ENCODE measurements at regions not wholly inside any gene's neighbourhood (a gene's known extent, or its start where the extent isn't known, plus 50 kb on each side); places are given as distances from the start of the nearest gene placed in this dataset.
"Not testable (repeated sequence)": the region's sequence is repeated elsewhere in the genome, so short reads cannot be mapped to it uniquely, and the experiment has no call there.

GRCh38 chr6:14578994-14579393 lies 461.4 kb downstream of the CD83 start:
- DNase-seq: no peak

- DNase-seq: no peak
Observed at GRCh38 chr6:14582749-14583148, 465.2 kb downstream of the CD83 start.

GRCh38 chr6:14583826-14584225 lies 466.3 kb downstream of the CD83 start:
- DNase-seq: no peak

- DNase-seq: no peak
Observed at GRCh38 chr6:14584450-14584849, 466.9 kb downstream of the CD83 start.

GRCh38 chr6:14585689-14586088 lies 468.1 kb downstream of the CD83 start:
- DNase-seq: no peak

GRCh38 chr6:14589175-14589574 lies 471.6 kb downstream of the CD83 start:
- DNase-seq: no peak

GRCh38 chr6:14590586-14590985 lies 473.0 kb downstream of the CD83 start:
- no peak for DNase-seq

DNA sequence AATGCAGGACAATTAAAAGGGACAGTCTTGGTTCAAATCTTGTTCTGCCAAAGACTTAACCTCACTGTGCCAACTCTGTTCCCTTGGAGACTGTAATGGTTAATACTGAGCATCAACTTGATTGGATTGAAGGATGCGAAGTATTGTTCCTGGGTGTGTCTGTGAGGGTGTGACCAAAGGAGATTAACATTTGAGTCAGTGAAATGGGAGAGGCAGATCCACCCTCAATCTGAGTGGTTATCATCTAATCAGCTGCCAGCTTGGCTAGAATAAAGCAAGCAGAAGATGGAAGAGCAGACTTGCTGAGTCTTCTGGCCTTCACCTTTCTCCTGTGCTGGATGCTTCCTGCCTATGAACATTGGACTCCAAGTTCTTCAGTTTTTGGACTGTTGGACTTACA lies 474.4 kb downstream of the CD83 start:
- no peak for DNase-seq

DNA sequence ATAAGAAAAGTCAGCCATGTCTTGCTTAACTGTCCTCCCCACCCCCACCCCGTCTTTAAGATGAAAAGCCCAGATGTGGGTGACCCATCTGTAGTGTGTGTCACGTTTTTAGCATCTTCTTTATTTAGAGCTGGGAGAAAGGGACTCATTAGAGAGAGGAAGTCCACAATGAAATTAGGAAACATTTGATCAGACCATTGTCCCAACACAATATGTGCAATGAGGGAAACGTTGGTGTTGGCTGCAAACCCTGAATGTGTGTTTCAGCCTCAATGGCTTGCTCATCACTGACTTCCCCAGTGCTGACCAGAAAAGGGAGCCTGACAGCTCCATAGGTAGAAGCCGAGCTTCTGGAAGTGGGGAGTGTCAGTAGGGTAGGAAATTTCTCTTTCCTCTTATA lies 475.7 kb downstream of the CD83 start:
- no peak for DNase-seq

- no peak for DNase-seq
Observed at GRCh38 chr6:14595751-14596150, 478.2 kb downstream of the CD83 start.

DNA sequence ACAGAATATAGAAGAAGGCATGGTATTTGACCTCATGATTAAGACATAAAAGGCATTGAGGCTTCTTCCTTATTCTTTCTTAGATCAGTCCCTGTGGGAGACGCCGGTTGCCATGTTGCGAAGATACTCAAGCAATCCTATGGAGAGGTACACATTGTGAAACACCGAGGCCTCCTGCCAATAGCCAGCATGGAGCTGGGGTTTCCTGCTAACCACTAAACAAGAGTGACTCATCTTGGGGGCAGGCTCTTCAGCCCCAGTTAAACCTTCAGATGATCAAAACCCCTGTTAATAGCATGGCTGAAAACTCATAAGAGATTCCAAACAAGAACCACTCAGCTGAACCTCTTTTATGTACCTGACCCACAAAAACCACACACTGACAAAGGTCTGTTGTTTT lies 478.8 kb downstream of the CD83 start:
- DNase-seq: no peak

- no peak for DNase-seq
Observed at GRCh38 chr6:14597090-14597489, 479.5 kb downstream of the CD83 start.

DNA sequence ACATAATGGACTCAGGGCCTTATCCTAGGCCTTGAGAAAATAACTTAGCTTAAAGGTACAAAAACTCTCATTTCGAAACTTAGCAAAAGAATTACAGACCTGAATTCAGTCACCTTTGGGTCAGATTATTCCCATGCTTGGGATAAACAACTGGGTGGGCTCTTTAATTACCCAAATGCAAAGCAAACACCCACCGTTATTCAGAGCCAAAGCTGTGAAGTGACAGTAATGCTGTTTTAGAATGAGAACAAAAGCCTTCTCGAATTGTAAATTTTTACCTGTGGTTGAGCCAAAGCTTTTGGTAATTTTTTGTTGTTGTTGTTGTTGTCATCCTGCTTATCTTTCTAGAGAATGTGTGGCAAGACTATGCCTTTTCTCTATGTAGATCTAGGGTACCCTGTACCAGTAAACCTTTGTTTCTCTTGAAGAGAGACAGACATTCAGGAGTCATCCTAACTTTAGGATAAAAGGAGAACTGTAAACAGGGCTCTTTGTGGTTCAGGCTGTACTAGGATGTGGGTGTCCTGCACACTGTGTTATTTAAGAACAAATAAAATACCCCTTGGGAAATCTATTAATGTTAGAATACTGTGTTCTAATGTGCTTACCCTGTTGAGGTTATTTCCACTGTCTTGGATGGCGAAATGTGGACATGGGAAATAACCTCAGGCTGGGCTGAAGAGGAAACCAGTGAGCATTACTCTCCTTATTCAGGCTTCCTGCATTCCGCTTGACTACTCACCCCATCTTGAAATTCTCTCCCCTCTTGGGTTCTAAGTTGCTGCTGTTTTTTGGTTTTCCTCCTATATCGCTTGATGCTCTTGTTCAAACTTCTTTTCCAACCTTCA lies 480.7 kb downstream of the CD83 start:
- no peak for DNase-seq

- not testable (repeated sequence) for DNase-seq
Observed at GRCh38 chr6:14600306-14600705, 482.7 kb downstream of the CD83 start.

DNA sequence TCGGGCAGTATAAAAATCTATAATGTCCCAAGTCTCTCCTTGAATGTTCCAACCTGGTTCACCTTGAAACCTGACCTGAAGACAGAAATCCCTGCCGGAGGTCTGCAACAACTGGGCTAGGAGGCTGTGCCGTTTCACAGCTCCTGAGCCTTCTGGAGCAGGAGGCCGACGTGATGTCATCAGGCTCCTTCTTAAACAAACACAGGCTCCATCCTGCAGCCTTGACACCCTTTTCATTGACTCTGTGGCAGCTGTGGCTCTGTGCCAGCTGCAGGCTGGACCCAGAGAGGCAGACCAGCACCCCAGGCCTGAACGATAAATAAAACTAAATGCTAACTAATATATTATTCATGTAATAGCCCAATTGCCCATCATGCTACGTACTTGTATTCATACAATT lies 483.9 kb downstream of the CD83 start:
- no peak for DNase-seq

- no peak for DNase-seq
Observed at GRCh38 chr6:14606353-14606752, 488.8 kb downstream of the CD83 start.

DNA sequence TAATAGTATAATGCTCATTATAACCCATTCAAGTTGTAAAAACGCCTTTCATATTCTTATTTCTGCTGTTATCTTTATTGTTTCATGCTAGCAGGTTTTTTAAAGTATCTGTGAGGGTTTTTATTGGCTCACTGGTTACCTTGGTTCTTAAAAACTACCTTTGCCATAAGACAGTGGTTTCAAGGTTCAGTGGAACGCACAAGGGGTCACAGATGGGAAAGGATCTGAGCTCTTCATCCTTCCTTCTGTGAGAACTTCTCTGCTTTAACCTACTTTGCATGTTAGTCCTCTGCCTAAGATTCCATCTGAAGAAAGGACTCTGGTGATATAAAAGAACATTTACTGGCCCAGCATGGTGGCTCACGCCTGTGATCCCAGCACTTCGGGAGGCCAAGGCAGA lies 492.6 kb downstream of the CD83 start:
- DNase-seq: no peak

DNA sequence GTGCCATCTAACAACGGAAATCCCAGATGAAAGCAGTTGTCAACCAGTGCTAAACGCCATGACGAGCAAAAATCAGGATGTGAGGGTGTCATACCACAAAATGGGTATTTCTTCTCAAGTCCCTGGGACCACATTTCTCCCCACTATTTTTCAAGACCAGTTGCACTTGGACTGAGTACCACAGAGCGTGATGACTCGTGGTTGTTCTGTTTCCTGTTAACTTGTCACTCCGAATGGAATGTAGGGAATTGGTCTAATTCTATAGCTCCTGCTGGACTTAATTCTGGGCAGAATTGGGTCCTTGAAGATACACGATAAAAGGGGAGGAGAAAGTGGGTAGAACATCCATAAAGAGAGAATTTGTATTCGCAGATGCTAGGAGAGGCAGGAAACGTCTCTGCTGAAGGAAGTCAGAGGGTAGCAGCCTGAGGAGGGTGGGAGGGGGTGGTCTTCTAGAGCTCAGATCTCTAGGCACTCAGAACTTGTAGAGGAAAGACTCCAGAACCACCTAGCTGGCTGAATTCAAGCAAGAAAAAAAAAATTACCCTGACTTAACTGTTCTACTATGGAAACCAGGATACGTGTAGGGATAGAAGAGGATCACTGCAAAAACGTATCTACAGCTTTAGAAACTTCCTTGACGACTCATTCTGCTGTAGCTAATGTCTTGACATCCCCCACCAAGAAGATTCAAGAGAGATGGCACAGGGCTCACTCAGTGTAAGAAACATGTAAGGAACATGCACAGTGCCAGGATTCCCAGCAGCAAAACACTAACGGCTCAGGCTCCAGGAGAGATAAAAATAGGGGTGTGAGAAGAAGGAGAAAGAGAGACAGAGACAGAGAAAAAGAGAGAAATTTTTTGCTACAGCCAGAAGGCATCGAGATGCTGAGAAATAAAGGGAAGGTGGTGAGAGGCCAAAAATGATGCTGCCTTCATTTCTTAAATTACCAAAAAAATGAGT lies 494.7 kb downstream of the CD83 start:
- DNase-seq: no peak

DNA sequence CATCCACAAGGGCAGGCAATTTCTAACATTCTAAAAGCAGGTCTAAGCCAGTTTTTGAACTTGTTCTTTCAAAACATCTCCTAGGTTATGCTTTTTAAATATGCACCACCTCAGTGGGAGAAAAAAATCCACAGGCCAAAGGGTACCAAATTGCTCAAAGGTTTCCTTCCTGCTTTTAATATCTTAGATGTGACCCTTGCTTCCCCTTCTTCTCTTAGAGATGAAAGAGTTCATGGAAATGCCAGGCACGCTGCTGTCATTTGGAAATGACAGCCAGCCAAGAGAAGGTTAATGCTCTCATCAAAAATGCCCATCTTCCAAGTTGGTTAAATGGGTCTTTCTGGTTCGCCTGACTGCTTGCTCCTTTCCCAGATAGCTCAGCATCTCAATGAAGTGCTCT lies 497.1 kb downstream of the CD83 start:
- no peak for DNase-seq

- no peak for DNase-seq
Observed at GRCh38 chr6:14616656-14617055, 499.1 kb downstream of the CD83 start.

GRCh38 chr6:14618759-14619418 lies 501.3 kb downstream of the CD83 start:
- no peak for DNase-seq

DNA sequence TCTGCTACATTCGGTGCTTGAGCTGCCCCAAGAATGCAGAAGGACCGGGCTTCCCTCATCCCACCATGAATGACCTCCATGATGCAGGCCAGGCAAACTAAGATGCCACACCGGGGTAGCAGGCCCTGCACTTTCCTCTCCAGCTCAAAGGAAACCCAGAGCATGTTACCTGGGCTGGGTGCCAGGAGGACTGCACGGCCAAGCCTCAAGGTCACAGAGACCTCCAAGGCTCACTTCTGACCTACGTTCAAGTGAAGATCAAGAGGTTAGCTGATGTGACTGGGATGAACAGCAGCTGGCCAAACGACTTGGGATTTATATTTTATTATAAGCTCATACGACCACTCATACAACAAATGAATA lies 501.8 kb downstream of the CD83 start:
- DNase-seq: no peak

DNA sequence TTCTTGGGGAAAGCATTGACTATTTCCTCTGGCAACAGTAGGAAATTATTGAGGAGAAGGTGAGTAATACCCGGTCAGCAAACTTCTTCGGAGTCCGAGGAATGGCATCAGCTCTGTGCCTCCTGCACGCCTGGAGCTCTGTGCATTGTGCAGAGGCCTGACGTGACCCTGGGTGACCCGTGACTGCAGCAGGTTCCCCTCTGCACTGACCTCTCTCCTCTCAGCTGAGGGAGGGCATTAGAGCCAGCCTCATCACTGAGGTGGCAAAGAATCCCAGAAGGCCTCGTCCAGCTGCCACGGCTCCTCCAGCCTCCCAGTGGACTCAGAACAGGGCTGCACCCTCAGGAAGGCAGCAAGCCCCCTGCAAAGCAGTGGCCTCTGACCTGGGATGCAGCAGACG lies 502.9 kb downstream of the CD83 start:
- no peak for DNase-seq

GRCh38 chr6:14621518-14621917 lies 503.9 kb downstream of the CD83 start:
- no peak for DNase-seq
